Smooth muscle cell of the brain vasculature (primary cell): ENCODE measurements at regions not wholly inside any gene's neighbourhood (a gene's known extent, or its start where the extent isn't known, plus 50 kb on each side); places are given as distances from the start of the nearest gene placed in this dataset.

Experiments used
- DNase-seq: peaks from one replicate; pipeline ENCODE4 v3.0.0-alpha.2; 2012; ENCODE audit warnings: low read depth, low spot score

- DNase-seq, result no peak
Measured at GRCh38 chr7:138254444-138254843, 178.2 kb downstream of the AKR1D1 start.

- no peak for DNase-seq
Measured at GRCh38 chr7:138257459-138258196, 181.4 kb downstream of the AKR1D1 start.

GRCh38 chr7:138258197-138258559, 181.9 kb downstream of the AKR1D1 start:
- no peak for DNase-seq

GRCh38 chr7:138259675-138260074, 183.4 kb downstream of the AKR1D1 start:
- DNase-seq, result no peak

- no peak for DNase-seq
Measured at GRCh38 chr7:138267934-138268333, 191.7 kb downstream of the AKR1D1 start.

GRCh38 chr7:138276891-138277290, 183.2 kb upstream of the TRIM24 start:
- DNase-seq, result no peak

GRCh38 chr7:138278601-138279000, 181.5 kb upstream of the TRIM24 start:
- DNase-seq, result no peak

GRCh38 chr7:138282997-138283396, 177.1 kb upstream of the TRIM24 start:
- DNase-seq, result no peak

- DNase-seq, result no peak
Measured at GRCh38 chr7:138285129-138285528, 174.9 kb upstream of the TRIM24 start.

GRCh38 chr7:138286846-138287245, 173.2 kb upstream of the TRIM24 start:
- no peak for DNase-seq

- DNase-seq, result no peak
Measured at GRCh38 chr7:138287549-138287948, 172.5 kb upstream of the TRIM24 start.

GRCh38 chr7:138289082-138289481, 171.0 kb upstream of the TRIM24 start:
- DNase-seq, result no peak

GRCh38 chr7:138289864-138290263, 170.2 kb upstream of the TRIM24 start:
- DNase-seq, result no peak

GRCh38 chr7:138292951-138293350, 167.1 kb upstream of the TRIM24 start:
- DNase-seq, result no peak

- DNase-seq, result no peak
Measured at GRCh38 chr7:138295049-138295637, 164.9 kb upstream of the TRIM24 start.

- DNase-seq, result no peak
Measured at GRCh38 chr7:138297526-138297925, 162.5 kb upstream of the TRIM24 start.

- no peak for DNase-seq
Measured at GRCh38 chr7:138299066-138299465, 161.0 kb upstream of the TRIM24 start.

- DNase-seq, result no peak
Measured at GRCh38 chr7:138303230-138304070, 156.6 kb upstream of the TRIM24 start.

GRCh38 chr7:138304071-138304320, 156.1 kb upstream of the TRIM24 start:
- no peak for DNase-seq

- DNase-seq, result no peak
Measured at GRCh38 chr7:138307633-138308032, 152.4 kb upstream of the TRIM24 start.

- DNase-seq, result no peak
Measured at GRCh38 chr7:138308136-138308535, 151.9 kb upstream of the TRIM24 start.

GRCh38 chr7:138309186-138309585, 150.9 kb upstream of the TRIM24 start:
- no peak for DNase-seq

- DNase-seq, result no peak
Measured at GRCh38 chr7:138313829-138314178, 146.3 kb upstream of the TRIM24 start.
